ENCODE measurements at regions not wholly inside any gene's neighbourhood (a gene's known extent, or its start where the extent isn't known, plus 50 kb on each side); places are given as distances from the start of the nearest gene placed in this dataset.

DNA sequence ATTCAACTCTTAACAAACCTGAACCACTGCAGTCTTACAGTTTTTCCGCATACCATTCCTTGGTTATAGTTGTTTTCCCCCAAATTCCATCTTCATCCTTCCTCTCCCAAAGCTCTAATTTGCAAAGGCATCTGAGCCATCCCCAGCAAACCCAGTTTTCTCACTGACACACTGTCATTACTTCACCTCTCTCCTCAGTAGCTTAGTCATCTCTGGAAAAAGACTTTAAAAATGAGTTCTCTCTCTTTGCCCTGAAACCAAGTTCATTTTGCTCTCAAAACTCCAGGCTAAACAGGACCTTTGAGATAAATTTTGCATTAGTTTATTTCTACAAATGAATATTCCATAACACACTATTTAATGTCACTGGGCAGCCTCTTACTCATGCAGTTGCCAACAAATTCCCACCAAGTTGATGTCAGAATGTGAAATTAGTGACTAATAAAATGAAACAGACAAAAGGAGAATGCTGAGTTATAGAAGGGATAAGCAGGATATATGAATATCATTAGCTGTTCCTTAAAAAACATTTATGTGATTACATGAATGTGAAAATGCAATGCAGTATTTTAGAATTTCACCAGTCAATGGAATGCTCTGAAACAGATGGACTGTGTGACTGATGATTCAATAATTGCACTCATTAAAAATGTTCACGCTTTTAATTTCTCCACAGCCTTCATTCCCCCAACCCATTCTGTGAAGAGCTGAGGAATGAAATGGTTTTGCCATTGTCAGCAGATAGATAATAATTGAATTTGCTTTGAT lies 107.4 kb upstream of the DMAC1 start:
- H3K4me1 Mint-ChIP-seq (ENCODE audit: low read depth), result peaks cover 4% of the 10 kb centered on the region
- TF ChIP-seq, protein P1, sequence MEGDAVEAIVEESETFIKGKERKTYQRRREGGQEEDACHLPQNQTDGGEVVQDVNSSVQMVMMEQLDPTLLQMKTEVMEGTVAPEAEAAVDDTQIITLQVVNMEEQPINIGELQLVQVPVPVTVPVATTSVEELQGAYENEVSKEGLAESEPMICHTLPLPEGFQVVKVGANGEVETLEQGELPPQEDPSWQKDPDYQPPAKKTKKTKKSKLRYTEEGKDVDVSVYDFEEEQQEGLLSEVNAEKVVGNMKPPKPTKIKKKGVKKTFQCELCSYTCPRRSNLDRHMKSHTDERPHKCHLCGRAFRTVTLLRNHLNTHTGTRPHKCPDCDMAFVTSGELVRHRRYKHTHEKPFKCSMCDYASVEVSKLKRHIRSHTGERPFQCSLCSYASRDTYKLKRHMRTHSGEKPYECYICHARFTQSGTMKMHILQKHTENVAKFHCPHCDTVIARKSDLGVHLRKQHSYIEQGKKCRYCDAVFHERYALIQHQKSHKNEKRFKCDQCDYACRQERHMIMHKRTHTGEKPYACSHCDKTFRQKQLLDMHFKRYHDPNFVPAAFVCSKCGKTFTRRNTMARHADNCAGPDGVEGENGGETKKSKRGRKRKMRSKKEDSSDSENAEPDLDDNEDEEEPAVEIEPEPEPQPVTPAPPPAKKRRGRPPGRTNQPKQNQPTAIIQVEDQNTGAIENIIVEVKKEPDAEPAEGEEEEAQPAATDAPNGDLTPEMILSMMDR (IDR thresholded peaks at IDR 0.05; ENCODE audit: unreplicated experiment), result no peak
- H3K27ac Mint-ChIP-seq, result no peak overlapping the region
- peaks cover 6% of the 10 kb centered on the region for H3K9me3 Mint-ChIP-seq (ENCODE audit: low read depth)
- DNase-seq (ENCODE audit: low spot score, unreplicated experiment), result no peak
- no peaks in the 10 kb centered on the region for H3K27me3 Mint-ChIP-seq
- H3K4me3 Mint-ChIP-seq (ENCODE audit: low read depth), result no peak overlapping the region
- H3K36me3 Mint-ChIP-seq (ENCODE audit: insufficient read depth), result no peaks in the 10 kb centered on the region

GRCh38 chr9:7901621-7902020 lies 102.0 kb upstream of the DMAC1 start:
- DNase-seq (ENCODE audit: low spot score, unreplicated experiment), result no peak
- no peaks in the 10 kb centered on the region for H3K36me3 Mint-ChIP-seq (ENCODE audit: insufficient read depth)
- TF ChIP-seq, protein P1 (IDR thresholded peaks at IDR 0.05; ENCODE audit: unreplicated experiment), result no peak
- H3K9me3 Mint-ChIP-seq (ENCODE audit: low read depth), result peaks cover 6% of the 10 kb centered on the region
- no peak overlapping the region for H3K4me3 Mint-ChIP-seq (ENCODE audit: low read depth)
- peaks cover 6% of the 10 kb centered on the region for H3K4me1 Mint-ChIP-seq (ENCODE audit: low read depth)
- H3K27me3 Mint-ChIP-seq, result no peaks in the 10 kb centered on the region
- peak overlapping the region; percentile 67 for H3K27ac Mint-ChIP-seq

DNA sequence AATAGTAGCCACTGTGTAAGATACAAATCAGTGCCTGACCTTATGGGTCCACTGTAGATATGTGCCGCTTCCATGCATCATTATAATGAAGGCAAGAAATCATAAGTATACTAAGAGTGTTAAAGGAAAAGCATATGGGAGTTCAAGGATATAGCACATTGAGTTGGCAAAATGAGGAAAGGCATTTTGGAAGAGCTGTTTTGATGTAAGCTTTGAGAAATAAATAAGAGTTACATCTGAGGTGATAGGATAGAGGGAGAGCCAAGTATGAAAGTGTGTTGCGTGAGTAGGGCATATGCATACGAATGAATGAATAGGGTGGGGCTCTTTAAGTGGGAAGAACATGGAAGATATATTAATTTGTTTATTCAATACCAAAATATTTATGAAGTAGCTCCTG lies 101.0 kb upstream of the DMAC1 start:
- no peaks in the 10 kb centered on the region for H3K36me3 Mint-ChIP-seq (ENCODE audit: insufficient read depth)
- no peak overlapping the region for H3K27ac Mint-ChIP-seq
- H3K27me3 Mint-ChIP-seq, result no peaks in the 10 kb centered on the region
- TF ChIP-seq, protein P1 (IDR thresholded peaks at IDR 0.05; ENCODE audit: unreplicated experiment), result no peak
- DNase-seq (ENCODE audit: low spot score, unreplicated experiment), result no peak
- H3K4me3 Mint-ChIP-seq (ENCODE audit: low read depth), result no peak overlapping the region
- peaks cover 6% of the 10 kb centered on the region for H3K4me1 Mint-ChIP-seq (ENCODE audit: low read depth)
- peaks cover 6% of the 10 kb centered on the region for H3K9me3 Mint-ChIP-seq (ENCODE audit: low read depth)

- Mint-ChIP-seq H3K27ac (no peak overlapping the region), H3K9me3 (ENCODE audit: low read depth) (peaks cover 6% of the 10 kb centered on the region), H3K4me3 (ENCODE audit: low read depth) (no peak overlapping the region), H3K27me3 (no peaks in the 10 kb centered on the region), H3K4me1 (ENCODE audit: low read depth) (peaks cover 5% of the 10 kb centered on the region), H3K36me3 (ENCODE audit: insufficient read depth) (no peaks in the 10 kb centered on the region)
- TF ChIP-seq, protein P1 (IDR thresholded peaks at IDR 0.05; ENCODE audit: unreplicated experiment), result no peak
- DNase-seq (ENCODE audit: low spot score, unreplicated experiment), result no peak
These were observed 100.2 kb upstream of the DMAC1 start for GRCh38 chr9:7899753-7900152.

DNA sequence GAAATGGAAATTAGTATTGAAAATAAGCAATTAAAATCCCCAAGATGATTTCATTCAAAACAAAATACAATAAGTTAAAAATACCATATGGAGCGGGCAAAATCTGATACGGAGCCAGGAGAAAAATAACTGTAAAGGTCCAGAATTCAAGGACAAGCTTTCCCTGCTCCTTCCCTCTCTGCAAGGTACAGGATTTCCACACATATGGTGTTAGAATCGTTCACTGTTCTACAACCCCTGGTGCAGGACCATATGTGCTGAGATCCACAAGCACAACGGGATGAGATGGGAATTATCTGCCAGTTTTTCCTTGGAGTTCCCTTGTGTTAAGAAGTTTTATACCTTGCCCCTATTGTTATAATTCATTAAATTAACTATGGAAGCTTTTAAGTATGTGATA lies 94.7 kb upstream of the DMAC1 start:
- H3K9me3 Mint-ChIP-seq (ENCODE audit: low read depth), result peaks cover 17% of the 10 kb centered on the region
- H3K27ac Mint-ChIP-seq, result no peak overlapping the region
- peaks cover 2% of the 10 kb centered on the region for H3K4me1 Mint-ChIP-seq (ENCODE audit: low read depth)
- H3K27me3 Mint-ChIP-seq, result no peaks in the 10 kb centered on the region
- TF ChIP-seq, protein P1 (IDR thresholded peaks at IDR 0.05; ENCODE audit: unreplicated experiment), result no peak
- DNase-seq (ENCODE audit: low spot score, unreplicated experiment), result no peak
- H3K4me3 Mint-ChIP-seq (ENCODE audit: low read depth), result no peak overlapping the region
- H3K36me3 Mint-ChIP-seq (ENCODE audit: insufficient read depth), result peaks cover 7% of the 10 kb centered on the region

Measured in progenitor cell of endocrine pancreas (in vitro differentiated cells).